ENCODE measurements at regions not wholly inside any gene's neighbourhood (a gene's known extent, or its start where the extent isn't known, plus 50 kb on each side); places are given as distances from the start of the nearest gene placed in this dataset.

DNA sequence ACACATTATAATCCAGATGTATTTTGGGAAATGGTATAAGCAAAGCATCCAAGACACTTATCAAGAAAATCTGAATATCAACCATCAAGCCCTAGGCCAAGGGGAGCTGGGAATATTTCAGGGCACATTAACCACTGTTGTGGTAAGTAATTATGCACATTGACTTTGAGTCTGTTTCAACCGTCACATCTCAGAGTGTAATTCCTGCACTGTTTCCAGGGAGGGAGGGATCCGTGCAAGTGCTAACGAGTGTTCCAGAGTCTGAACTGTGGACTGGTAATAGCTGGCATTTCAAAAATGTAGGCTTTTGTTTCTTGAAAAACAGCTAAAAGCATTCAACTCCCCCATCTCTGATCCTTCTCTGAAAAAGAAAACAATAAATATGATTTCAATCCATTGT, 681.6 kb downstream of the BCL11A start:
- TF ChIP-seq CTCF (IDR thresholded peaks at IDR 0.05): no peak
- TF ChIP-seq POLR2A (IDR thresholded peaks at IDR 0.05): no peak
